ENCODE measurements at regions not wholly inside any gene's neighbourhood (a gene's known extent, or its start where the extent isn't known, plus 50 kb on each side); places are given as distances from the start of the nearest gene placed in this dataset.

- ATAC-seq, result no peak
- TF ChIP-seq OSR1 (CRISPR knock-in tag; IDR thresholded peaks at IDR 0.05) (no peak), ZNF565 (CRISPR knock-in tag; conservative IDR thresholded peaks at IDR 0.05; ENCODE audit: low read depth) (no peak), ZNF8 (CRISPR knock-in tag; IDR thresholded peaks at IDR 0.05) (no peak), ZFP3 (CRISPR knock-in tag; IDR thresholded peaks at IDR 0.05) (no peak), ISL1 (CRISPR knock-in tag; IDR thresholded peaks at IDR 0.05) (no peak), ZNF70 (CRISPR knock-in tag; IDR thresholded peaks at IDR 0.05) (no peak), SNAI2 (CRISPR knock-in tag; IDR thresholded peaks at IDR 0.05) (no peak), TCF4 (CRISPR knock-in tag; IDR thresholded peaks at IDR 0.05; ENCODE audit: borderline replicate concordance) (no peak), CREB5 (CRISPR knock-in tag; IDR thresholded peaks at IDR 0.05; ENCODE audit: low read depth) (no peak), GLIS3 (CRISPR knock-in tag; IDR thresholded peaks at IDR 0.05) (no peak), BACH2 (CRISPR knock-in tag; IDR thresholded peaks at IDR 0.05; ENCODE audit: borderline replicate concordance) (no peak), PPARA (CRISPR knock-in tag; IDR thresholded peaks at IDR 0.05; ENCODE audit: borderline replicate concordance) (no peak), ZC3H10 (CRISPR knock-in tag; IDR thresholded peaks at IDR 0.05) (no peak), ZFP30 (CRISPR knock-in tag; IDR thresholded peaks at IDR 0.05) (no peak), ESRRG (CRISPR knock-in tag; IDR thresholded peaks at IDR 0.05) (no peak), CSDC2 (CRISPR knock-in tag; IDR thresholded peaks at IDR 0.05) (no peak)
- TF ChIP-seq, protein P1, sequence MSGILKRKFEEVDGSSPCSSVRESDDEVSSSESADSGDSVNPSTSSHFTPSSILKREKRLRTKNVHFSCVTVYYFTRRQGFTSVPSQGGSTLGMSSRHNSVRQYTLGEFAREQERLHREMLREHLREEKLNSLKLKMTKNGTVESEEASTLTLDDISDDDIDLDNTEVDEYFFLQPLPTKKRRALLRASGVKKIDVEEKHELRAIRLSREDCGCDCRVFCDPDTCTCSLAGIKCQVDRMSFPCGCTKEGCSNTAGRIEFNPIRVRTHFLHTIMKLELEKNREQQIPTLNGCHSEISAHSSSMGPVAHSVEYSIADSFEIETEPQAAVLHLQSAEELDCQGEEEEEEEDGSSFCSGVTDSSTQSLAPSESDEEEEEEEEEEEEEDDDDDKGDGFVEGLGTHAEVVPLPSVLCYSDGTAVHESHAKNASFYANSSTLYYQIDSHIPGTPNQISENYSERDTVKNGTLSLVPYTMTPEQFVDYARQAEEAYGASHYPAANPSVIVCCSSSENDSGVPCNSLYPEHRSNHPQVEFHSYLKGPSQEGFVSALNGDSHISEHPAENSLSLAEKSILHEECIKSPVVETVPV (CRISPR knock-in tag; IDR thresholded peaks at IDR 0.05), result no peak
- TF ChIP-seq, protein P2, sequence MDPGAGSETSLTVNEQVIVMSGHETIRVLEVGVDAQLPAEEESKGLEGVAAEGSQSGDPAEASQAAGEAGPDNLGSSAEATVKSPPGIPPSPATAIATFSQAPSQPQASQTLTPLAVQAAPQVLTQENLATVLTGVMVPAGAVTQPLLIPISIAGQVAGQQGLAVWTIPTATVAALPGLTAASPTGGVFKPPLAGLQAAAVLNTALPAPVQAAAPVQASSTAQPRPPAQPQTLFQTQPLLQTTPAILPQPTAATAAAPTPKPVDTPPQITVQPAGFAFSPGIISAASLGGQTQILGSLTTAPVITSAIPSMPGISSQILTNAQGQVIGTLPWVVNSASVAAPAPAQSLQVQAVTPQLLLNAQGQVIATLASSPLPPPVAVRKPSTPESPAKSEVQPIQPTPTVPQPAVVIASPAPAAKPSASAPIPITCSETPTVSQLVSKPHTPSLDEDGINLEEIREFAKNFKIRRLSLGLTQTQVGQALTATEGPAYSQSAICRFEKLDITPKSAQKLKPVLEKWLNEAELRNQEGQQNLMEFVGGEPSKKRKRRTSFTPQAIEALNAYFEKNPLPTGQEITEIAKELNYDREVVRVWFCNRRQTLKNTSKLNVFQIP (CRISPR knock-in tag; IDR thresholded peaks at IDR 0.05; ENCODE audit: borderline replicate concordance, low read depth), result no peak
Measured at GRCh38 chr17:36835036-36835435, 102.2 kb upstream of the LHX1 start.

GRCh38 chr17:36837195-36837938, 99.9 kb upstream of the LHX1 start:
- ATAC-seq, result no peak
- TF ChIP-seq PPARA (CRISPR knock-in tag; IDR thresholded peaks at IDR 0.05; ENCODE audit: borderline replicate concordance) (no peak), ARNTL (CRISPR knock-in tag; IDR thresholded peaks at IDR 0.05; ENCODE audit: borderline replicate concordance, low read depth) (no peak), TCF4 (CRISPR knock-in tag; IDR thresholded peaks at IDR 0.05; ENCODE audit: borderline replicate concordance) (no peak), ZNF70 (CRISPR knock-in tag; IDR thresholded peaks at IDR 0.05) (no peak), BACH2 (CRISPR knock-in tag; IDR thresholded peaks at IDR 0.05; ENCODE audit: borderline replicate concordance) (no peak), ZC3H10 (CRISPR knock-in tag; IDR thresholded peaks at IDR 0.05) (no peak), ZNF565 (CRISPR knock-in tag; conservative IDR thresholded peaks at IDR 0.05; ENCODE audit: low read depth) (no peak), GLIS3 (CRISPR knock-in tag; IDR thresholded peaks at IDR 0.05) (no peak), RARB (CRISPR knock-in tag; IDR thresholded peaks at IDR 0.05) (no peak)
- TF ChIP-seq, protein P2 (CRISPR knock-in tag; IDR thresholded peaks at IDR 0.05; ENCODE audit: borderline replicate concordance, low read depth), result no peak

DNA sequence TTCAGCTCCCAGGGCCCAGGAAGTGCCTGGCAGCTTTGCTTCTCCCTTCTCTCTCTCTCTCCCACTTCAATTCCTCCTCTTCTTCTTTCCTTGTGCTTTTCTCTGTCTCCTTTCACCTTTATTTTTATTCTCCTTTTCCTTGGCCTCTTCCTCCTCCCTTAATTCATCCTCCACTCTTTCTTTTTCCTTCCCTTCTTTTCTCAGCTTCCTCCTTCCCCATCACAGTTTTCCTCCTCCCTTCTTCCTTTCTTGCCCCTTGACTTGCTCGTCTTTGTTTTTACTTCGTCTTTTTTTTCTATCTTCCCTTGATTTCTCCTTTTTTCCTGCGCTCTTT, 99.4 kb upstream of the LHX1 start:
- TF ChIP-seq ZFP30 (CRISPR knock-in tag; IDR thresholded peaks at IDR 0.05) (no peak), TOX (CRISPR knock-in tag; IDR thresholded peaks at IDR 0.05; ENCODE audit: borderline replicate concordance) (no peak), ZNF8 (CRISPR knock-in tag; IDR thresholded peaks at IDR 0.05) (no peak), PPARA (CRISPR knock-in tag; IDR thresholded peaks at IDR 0.05; ENCODE audit: borderline replicate concordance) (no peak), ZFP3 (CRISPR knock-in tag; IDR thresholded peaks at IDR 0.05) (no peak)
- TF ChIP-seq, protein P3, sequence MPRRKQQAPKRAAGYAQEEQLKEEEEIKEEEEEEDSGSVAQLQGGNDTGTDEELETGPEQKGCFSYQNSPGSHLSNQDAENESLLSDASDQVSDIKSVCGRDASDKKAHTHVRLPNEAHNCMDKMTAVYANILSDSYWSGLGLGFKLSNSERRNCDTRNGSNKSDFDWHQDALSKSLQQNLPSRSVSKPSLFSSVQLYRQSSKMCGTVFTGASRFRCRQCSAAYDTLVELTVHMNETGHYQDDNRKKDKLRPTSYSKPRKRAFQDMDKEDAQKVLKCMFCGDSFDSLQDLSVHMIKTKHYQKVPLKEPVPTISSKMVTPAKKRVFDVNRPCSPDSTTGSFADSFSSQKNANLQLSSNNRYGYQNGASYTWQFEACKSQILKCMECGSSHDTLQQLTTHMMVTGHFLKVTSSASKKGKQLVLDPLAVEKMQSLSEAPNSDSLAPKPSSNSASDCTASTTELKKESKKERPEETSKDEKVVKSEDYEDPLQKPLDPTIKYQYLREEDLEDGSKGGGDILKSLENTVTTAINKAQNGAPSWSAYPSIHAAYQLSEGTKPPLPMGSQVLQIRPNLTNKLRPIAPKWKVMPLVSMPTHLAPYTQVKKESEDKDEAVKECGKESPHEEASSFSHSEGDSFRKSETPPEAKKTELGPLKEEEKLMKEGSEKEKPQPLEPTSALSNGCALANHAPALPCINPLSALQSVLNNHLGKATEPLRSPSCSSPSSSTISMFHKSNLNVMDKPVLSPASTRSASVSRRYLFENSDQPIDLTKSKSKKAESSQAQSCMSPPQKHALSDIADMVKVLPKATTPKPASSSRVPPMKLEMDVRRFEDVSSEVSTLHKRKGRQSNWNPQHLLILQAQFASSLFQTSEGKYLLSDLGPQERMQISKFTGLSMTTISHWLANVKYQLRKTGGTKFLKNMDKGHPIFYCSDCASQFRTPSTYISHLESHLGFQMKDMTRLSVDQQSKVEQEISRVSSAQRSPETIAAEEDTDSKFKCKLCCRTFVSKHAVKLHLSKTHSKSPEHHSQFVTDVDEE (CRISPR knock-in tag; IDR thresholded peaks at IDR 0.05), result no peak
- TF ChIP-seq, protein P2 (CRISPR knock-in tag; IDR thresholded peaks at IDR 0.05; ENCODE audit: borderline replicate concordance, low read depth), result no peak
- no peak for ATAC-seq
